Myocyte (in vitro differentiated cells): ENCODE measurements at regions not wholly inside any gene's neighbourhood (a gene's known extent, or its start where the extent isn't known, plus 50 kb on each side); places are given as distances from the start of the nearest gene placed in this dataset.
"Not testable (repeated sequence)": the region's sequence is repeated elsewhere in the genome, so short reads cannot be mapped to it uniquely, and the experiment has no call there.

ENCODE experiments used
- DNase-seq: peaks from one replicate; pipeline ENCODE4 v3.0.0-alpha.2; 2012; ENCODE audit warnings: low read depth

DNA sequence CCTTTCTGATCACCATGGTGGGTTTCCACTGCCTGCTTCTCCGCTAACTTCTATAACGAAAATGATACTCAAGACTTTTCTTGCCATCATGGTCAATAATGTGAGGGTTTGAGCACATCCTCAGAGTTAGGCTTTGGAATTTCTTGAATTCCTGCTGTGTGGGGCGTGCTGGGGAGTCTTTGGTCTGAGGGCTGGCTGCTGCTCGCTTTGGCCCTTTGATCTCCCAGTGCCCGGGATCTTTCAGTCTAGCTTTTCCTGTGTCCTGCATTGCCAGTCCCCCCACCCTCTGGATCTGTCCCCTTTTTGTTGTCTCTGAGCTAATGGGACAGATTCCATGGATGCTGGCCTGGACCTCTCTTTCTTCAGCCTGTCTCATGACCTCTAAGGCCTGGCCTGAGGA lies 182.6 kb downstream of the NPIPA7 start:
- not testable (repeated sequence) for DNase-seq

DNA sequence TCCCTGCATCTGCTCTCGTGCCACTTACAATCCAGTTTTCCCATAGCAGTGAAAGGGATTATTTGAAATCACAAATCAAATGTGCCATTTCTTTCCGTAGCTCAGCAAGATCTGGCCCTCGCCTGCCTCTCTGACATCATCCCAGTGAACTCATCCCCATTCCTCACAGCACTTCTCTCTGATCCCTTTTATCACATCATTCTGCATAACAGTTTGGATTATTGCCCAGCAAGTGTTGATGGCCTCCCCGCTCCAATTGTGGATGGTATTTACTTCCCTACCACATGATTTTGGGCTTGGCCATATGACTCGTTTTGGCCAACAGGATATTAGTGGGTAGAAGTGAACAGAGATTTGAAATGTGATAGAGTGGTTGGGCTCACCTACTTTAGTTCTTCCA lies 185.0 kb downstream of the NPIPA7 start:
- DNase-seq = not testable (repeated sequence)

DNA sequence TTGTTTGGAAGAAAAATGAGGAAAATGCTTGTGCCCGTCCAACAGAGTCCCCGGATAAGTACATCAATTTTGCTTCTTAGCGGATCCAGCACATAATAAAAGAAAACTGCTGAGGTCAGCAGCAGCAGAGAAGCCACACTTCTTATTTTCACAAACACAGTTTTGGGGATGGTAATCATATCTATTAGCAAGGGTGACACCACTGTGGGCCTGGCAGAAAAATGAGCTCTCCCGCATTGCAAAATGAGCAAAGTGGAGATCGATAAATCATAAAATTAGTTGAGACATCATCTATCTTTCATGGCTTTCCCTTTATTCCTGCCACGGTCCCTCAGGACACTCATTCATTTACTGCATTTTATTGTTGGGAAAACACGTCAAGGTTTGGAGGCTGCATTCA lies 186.4 kb downstream of the NPIPA7 start:
- not testable (repeated sequence) for DNase-seq

DNA sequence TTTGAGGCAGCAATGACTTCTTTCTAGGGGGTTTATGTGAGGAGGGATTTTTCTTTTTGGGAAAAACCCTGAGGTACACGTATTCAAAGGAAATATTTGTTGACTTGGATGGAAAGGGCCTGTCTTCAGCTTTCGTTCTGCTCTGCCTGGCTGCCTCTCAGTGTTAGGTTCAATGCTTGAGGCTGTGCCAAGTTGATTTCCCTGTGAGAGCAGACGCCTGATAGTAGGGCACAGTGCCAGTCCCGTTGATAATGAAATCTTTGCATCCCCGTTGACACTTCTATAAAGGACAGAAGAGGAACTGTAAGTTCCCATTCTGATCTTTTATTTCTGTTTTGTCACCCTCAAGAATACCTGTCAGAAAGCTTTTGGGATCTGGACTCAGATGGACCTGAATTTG lies 191.1 kb downstream of the NPIPA7 start:
- not testable (repeated sequence) for DNase-seq

DNA sequence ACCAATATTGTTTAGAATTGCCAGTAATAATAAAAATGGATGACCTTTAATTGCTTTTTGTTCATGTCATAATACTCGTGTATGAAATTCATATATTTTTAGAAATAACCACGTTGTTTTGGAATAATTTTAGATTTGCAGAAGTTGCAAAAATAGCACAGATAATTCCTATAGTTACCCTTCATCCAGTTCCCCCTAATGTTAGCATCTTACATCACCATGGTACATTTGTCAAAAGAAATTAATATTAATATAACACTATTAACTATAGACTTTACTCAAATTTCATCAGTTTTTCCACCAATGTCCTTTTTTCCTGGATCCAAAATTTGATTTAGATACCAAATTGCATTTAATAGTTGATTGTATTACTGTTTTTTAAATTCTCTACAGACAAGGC lies 191.9 kb downstream of the NPIPA7 start:
- DNase-seq = not testable (repeated sequence)

DNA sequence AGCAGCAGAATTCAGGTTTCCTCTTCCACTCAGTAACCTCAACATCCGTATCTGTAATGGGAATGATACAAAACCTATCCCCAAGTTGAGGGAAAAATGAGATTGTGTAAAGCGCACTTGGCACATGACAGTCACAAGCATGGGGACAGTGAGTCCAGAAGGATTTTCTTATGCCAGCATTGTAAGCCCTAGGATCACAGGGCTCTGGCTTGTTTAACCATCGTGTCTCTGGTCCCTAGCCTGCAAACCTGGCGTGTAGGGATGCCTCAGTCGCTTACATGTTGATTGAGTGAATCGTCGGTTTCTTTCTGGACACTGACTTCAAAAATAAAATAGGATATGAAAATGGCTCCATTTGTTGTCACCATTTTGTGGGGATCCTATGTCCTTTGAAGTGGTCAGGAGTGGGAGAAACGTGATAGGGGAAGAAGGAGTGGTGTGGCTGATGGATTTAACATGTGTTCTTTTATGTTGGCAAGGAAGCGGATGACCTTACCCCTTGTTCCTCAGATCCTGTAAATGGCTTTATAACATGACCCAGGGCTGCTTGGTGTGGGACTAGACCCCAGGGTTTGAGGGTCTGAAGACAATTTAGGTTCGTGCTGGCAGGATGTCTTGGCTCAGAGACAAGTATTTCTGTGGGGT lies 193.3 kb downstream of the NPIPA7 start:
- DNase-seq = not testable (repeated sequence)

DNA sequence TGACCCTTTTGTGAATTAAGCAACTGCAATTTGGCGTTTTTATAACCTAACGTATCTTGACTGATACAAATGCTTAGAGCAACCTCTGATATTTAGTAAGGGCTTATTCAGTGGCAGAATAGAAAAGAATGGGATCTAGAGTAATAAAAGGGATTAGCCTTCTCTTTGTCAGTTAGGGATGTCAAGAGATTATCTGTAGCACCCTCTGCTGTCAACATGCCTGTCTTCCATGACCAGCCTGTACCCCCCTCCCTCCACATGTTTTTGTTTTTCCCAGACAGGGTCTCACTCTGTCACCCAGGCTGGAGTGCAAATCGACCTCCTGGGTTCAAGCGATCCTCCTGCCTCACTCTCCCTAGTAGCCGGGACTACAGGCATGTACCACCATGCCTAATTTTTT lies 198.1 kb downstream of the NPIPA7 start:
- not testable (repeated sequence) for DNase-seq

DNA sequence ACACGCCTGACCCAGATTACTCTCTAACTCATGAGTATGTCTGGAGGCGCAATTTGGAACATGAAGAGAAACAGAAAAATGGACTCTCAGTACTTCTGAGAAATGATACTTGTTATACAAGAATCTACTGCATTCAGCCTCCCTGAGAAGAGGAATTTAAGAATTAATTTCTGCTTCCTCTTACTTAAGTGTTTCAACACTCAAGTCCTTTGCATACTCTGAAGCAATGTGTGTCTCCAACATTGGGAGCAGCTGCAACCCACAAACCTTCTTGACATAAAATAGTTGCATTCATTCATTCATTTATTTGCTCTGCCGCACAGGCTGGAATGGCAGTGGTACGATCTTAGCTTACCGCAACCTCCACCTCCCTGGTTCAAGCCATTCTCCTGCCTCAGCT lies 199.8 kb downstream of the NPIPA7 start:
- DNase-seq = no peak

DNA sequence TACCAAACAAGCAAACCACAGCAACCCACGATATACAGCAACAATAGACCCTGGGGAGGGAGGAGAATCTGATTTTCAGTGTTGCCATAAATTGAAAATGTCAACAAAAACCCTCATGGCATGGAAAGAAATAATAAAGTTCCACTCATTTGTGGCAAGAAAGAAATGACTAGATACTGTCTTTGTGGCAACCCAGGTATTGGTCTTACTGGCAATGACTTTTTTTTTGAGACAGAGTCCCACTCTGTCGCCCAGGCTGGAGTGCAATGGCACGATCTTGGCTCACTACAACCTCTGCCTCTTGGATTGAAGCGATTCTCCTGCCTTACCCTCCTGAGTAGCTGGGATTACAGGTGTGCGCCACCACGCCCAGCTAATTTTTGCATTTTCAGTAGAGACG lies 204.0 kb downstream of the NPIPA7 start:
- DNase-seq = not testable (repeated sequence)

DNA sequence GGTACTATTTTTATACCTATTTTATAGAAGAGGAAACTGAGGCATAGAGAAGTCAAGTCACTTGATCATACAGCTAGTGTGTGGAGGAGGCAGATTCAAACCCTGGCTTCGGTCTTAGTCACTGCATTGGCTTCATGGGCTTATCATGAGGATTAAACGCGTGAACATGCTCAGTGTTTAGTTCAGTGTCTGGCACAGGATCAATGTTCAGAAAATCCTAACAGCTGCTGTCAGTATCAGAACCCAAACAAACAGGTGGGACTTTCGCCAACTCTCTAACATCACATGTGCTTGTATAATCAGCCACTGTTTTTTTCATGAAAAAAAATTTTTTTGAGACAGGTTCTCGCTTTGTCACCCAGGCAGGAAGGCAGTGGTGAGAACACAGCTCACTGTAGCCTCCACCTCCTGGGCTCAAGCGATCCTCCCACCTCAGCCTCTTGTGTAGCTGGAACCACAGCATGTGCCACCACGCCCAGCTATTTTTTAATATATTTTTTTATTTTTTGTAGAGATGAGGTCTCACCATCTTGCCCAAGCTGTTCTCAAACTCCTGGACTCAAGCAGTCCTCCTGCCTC lies 207.2 kb downstream of the NPIPA7 start:
- peak; percentile 5 for DNase-seq

DNA sequence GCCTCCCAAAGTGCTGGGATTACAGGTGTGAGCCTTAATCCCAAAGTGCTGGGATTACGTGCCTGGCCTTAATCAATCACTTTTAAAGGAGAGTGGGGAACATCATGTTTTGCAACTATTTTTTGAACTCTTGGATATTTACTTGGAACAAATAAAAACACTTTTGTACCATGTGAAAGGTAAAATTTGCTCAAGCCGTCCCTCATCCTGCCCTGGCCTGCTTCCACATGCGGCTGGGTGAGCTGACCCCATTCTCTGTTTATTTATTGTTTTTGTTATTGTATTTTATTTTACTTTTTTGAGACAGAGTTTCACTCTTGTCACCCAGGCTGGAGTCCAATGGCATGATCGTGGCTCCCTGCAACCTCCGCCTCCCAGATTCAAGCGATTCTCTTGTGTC lies 208.0 kb downstream of the NPIPA7 start:
- not testable (repeated sequence) for DNase-seq

DNA sequence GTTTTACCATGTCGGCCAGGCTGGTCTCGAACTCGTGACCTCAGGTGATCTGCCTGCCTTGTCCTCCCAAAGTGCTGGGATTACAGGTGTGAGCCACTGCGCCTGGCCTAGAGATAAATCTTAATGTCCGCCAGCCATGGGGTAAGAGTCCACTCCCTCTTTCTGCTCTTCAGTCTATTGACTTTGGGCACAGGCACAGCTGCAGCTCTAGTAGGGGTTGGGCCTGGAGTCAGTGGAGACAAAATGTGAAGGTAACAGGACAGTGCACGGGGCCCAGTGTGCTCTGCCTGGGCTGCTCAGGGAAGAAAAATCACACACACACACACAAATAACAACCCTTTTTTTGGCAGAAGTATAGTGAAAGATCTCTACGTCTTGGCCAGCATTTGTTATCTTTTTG lies 209.5 kb downstream of the NPIPA7 start:
- DNase-seq = not testable (repeated sequence)

DNA sequence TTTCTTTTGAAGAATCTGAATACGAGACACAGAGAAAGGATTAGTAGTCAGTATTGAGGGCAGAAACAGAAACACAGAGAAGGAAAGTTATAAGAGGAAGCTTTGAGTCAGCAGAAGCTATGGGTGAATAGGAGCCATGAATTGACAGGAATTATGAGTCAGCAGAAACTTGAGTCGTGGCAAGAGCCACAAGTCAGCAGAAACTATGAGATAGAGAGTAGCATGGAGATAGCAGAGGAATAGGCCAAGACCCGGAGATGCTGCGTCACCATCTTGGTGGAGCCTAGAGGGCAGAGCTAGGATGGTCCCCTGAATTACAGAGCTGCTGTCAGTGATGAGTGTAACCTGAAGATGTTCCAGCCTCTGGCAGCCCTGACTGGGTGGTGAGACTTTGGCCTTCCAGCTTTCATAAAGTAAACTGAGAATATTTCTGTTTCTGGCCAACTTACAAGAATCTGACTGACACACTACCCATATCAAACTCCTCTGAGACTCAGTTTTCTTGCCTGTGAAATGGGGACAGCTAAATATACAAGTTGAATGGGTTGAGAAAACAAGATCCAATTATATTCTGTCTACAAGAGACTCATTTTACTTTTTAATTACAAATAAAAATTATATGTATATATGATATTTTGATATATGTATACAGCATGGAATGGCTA lies 211.8 kb downstream of the NPIPA7 start:
- DNase-seq = not testable (repeated sequence)

DNA sequence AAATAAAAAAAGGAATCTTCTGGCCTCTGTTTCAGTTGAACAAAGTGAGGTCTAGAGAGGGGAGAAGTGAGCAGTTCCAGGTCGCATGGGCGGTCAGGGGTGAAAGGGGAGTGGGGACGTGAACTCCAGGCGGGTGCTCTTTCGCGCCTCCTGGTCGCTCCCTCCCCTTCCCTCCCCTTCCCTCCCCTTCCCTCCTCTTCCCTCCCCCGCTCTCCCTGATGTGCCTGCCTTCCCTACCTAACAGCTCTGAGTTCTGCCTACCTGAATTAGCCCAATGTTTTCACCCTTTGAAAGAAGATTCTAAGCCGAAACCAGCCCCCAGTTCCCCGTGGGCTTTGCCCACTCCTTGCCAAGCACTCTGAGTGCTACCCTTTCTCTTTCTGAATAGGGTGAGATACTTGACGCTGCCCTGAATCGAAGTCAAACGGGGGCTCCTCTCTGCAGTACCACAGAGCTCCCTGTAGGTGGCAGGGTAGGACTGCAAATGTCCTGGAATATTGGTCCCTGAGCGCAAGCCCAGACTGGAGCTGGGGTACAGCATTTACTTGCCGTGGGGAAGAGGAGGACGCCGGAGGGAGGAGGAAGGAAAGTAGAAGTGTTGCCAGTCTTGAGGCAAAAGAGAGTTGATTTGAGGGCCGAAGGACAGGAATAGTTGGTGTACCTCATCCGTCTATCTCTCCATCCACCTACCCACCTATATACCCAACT lies 214.4 kb downstream of the NPIPA7 start:
- DNase-seq = peak; percentile 1

DNA sequence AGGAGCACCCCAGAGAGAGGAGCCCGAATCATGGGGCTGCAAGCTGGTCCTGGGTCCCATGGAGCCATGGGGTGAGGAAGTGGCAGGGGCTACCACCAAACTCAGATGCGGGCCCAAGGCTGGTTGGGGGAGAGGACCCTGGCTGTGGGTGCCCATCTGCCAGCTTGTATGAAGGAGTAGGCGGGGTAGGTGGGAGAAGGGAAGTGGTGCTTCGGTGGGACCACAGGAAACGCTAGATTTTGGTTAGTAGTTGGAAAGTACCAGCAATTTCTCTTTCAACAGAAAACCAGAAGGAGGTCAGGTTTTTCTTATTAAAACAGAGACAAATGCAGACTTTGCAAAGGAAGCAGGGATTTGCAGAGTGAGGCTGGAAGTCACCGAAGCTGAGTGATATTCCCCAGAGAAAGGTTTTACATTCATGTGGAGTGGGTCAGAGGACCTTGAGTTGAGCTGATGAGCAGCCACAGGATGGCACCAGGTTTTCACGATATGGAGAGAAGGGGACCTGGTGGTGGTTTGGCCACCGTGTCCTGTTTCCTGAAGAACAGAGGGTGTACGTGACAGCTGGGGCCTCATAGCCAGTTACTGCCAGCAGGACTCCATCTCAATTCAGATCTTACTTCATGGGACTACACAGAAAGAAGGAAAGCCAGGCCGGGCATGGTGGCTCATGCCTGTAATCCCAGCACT lies 216.2 kb downstream of the NPIPA7 start:
- DNase-seq = not testable (repeated sequence)

DNA sequence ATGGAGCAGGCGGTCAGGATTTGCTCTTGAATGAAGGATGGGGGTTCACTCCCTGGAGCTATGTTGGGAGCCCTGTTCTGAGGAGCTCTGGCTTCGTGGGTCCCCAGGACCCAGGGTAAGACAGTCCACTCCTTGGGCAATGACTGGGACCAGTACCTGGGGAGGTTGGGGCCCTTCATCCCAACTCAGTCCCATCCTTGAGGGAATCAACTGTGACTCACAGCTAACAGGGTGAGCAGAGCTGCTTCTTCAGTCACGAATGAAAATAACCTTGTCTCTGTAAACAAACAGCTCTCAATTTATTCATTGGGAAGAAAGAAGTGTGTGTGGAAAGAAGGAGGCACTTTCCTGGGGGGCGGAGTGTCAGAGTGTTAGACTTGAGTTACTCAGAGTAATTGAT lies 222.3 kb downstream of the NPIPA7 start:
- DNase-seq = not testable (repeated sequence)

DNA sequence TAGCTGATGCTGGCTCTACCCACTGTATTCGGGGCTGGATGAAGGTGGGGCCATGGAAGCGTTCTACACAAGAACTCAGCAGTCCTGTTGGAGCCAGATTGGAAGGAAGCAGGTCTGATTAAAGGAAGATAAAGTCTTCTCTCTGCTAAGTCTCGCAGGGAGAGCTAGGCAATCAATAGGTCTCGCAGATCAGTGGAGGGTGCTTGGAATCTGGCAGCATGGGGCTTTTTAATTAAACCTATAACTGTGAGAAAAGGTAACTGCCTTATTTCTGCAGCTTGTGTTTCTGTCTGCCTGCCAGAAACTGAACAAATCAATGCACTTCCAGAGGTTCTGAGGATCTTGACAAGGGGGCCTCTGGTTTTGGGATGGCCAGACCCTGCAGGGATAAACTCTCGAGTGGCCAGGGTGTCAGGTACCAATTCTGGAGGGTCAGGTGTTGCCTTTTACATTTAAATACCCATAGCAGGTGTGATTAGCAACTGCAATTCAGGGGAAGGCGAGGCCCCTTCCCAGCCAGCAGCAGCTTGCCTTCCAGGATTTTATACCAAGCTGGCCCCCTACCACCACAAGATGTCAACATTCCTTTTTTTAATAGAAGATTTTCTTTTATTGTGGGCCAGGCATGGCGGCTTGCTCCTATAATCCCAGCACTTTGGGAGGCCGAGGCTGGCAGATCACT lies 228.6 kb downstream of the NPIPA7 start:
- not testable (repeated sequence) for DNase-seq

DNA sequence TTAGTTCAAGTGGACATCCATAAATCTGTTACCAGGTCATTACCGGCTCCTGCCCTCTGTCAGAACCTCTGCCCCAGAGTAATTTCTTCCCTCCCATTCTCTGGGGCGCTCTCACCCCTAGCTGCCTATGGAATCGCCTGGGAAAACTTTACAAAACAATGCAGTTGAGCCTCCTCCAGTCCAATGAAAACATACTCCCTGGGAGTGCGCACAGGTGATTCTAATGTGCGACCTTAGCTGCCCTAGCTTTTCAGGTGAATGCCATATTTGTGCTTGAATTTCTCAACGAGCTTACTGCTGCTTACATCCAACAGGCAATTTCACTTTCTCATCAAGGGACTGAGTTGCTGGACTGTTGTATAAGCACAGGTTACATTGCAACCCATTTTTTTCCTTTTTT lies 230.7 kb downstream of the NPIPA7 start:
- DNase-seq = not testable (repeated sequence)

DNA sequence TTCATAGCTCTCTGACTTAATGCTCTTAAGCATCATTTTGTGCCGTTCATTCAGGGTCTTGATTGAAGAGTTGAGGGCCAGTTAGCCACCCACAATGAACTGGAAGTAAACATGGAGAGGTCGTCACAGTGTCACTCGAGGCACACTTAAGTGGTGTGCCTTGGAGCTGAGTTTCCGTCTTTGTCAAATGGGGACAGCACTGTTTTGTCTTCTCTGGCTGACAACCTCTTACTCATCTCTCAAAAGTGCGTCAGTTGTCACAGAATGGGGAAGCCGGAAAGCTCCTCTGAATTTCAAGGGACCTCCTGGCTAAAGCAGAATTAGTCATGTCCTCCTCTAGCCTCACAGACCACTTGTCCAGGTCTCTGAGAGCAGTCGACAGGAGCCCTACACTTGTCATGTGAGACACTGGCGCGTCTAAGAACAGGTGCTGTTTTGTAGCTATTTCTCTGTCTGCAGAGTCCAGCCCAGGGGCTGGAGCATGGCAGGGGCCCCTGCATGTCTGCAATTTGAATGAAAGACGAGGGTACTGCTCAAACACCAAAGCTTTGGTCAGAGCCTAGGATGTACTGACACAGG lies 231.5 kb downstream of the NPIPA7 start:
- DNase-seq = not testable (repeated sequence)

DNA sequence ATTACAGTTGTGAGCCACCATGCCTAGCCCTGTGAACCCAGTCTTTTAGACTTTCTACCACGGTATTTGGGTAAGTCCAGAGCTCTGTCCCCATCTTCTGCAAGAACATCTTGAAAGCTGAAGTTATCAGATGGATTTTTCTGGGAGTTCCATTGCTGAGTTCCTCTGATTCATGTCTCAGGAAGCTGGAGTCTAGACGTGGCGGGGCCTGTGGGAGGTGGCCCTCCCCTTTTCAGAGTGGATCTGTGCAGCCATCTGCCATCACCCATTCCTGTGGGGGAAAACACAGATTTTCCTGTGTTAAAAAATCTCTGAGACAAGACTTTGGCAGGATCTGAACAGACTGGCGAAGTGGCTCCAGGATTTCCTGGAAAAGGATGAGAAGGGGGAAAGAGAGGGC lies 234.3 kb downstream of the NPIPA7 start:
- DNase-seq = not testable (repeated sequence)
